ENCODE measurements at regions not wholly inside any gene's neighbourhood (a gene's known extent, or its start where the extent isn't known, plus 50 kb on each side); places are given as distances from the start of the nearest gene placed in this dataset.

GRCh38 chr4:136183513-136183912, 1348.8 kb downstream of the PCDH18 start:
- H3K4me3 ChIP-seq (ENCODE audit: low read depth, low read length), result no peak overlapping the region
- TF ChIP-seq CTCF (IDR thresholded peaks at IDR 0.05; ENCODE audit: insufficient read depth, low read length, missing control alignments), result no peak
- ChIA-PET POLR2A (no interaction called here), CTCF (no interaction called here)
- no peak for DNase-seq (ENCODE audit: low read depth, low spot score)

- H3K4me3 ChIP-seq (ENCODE audit: low read depth, low read length), result no peak overlapping the region
- ChIA-PET POLR2A (interaction anchor here (0.6 kb wide), 1 partner anchor 23 kb away, joined by 4 read pairs; no protein-coding TSS in a partner anchor), CTCF (no interaction called here)
- TF ChIP-seq CTCF (IDR thresholded peaks at IDR 0.05; ENCODE audit: insufficient read depth, low read length, missing control alignments), result no peak
- DNase-seq (ENCODE audit: low read depth, low spot score), result no peak
These were observed 1375.3 kb downstream of the PCDH18 start for GRCh38 chr4:136156947-136157346.

- TF ChIP-seq CTCF (IDR thresholded peaks at IDR 0.05; ENCODE audit: insufficient read depth, low read length, missing control alignments), result no peak
- ChIA-PET POLR2A (no interaction called here), CTCF (no interaction called here)
- no peak overlapping the region for H3K4me3 ChIP-seq (ENCODE audit: low read depth, low read length)
- DNase-seq (ENCODE audit: low read depth, low spot score), result no peak
These were observed 1382.2 kb downstream of the PCDH18 start for GRCh38 chr4:136150046-136150445.

- H3K4me3 ChIP-seq (ENCODE audit: low read depth, low read length), result no peak overlapping the region
- DNase-seq (ENCODE audit: low read depth, low spot score), result no peak
- CTCF ChIA-PET, result no interaction called here
- no peak for TF ChIP-seq CTCF (IDR thresholded peaks at IDR 0.05; ENCODE audit: insufficient read depth, low read length, missing control alignments)
- POLR2A ChIA-PET, result no interaction called here
These were observed 1395.7 kb downstream of the PCDH18 start for GRCh38 chr4:136136601-136137000.

- ChIA-PET CTCF (no interaction called here), POLR2A (no interaction called here)
- H3K4me3 ChIP-seq (ENCODE audit: low read depth, low read length), result no peak overlapping the region
- TF ChIP-seq CTCF (IDR thresholded peaks at IDR 0.05; ENCODE audit: insufficient read depth, low read length, missing control alignments), result no peak
- DNase-seq (ENCODE audit: low read depth, low spot score), result no peak
These were observed 1408.0 kb downstream of the PCDH18 start for GRCh38 chr4:136124251-136124745.

- CTCF ChIA-PET, result no interaction called here
- POLR2A ChIA-PET, result no interaction called here
- no peak for DNase-seq (ENCODE audit: low read depth, low spot score)
- H3K4me3 ChIP-seq (ENCODE audit: low read depth, low read length), result no peak overlapping the region
- TF ChIP-seq CTCF (IDR thresholded peaks at IDR 0.05; ENCODE audit: insufficient read depth, low read length, missing control alignments), result no peak
These were observed 1410.9 kb downstream of the PCDH18 start for GRCh38 chr4:136121426-136121825.
